ENCODE measurements at regions not wholly inside any gene's neighbourhood (a gene's known extent, or its start where the extent isn't known, plus 50 kb on each side); places are given as distances from the start of the nearest gene placed in this dataset.

GRCh38 chr21:14752345-14752909, 206.3 kb upstream of the SAMSN1 start:
- TF ChIP-seq FOXJ3 (CRISPR knock-in tag; IDR thresholded peaks at IDR 0.05): no peak
- TF ChIP-seq, protein P1, sequence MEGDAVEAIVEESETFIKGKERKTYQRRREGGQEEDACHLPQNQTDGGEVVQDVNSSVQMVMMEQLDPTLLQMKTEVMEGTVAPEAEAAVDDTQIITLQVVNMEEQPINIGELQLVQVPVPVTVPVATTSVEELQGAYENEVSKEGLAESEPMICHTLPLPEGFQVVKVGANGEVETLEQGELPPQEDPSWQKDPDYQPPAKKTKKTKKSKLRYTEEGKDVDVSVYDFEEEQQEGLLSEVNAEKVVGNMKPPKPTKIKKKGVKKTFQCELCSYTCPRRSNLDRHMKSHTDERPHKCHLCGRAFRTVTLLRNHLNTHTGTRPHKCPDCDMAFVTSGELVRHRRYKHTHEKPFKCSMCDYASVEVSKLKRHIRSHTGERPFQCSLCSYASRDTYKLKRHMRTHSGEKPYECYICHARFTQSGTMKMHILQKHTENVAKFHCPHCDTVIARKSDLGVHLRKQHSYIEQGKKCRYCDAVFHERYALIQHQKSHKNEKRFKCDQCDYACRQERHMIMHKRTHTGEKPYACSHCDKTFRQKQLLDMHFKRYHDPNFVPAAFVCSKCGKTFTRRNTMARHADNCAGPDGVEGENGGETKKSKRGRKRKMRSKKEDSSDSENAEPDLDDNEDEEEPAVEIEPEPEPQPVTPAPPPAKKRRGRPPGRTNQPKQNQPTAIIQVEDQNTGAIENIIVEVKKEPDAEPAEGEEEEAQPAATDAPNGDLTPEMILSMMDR (IDR thresholded peaks at IDR 0.05): no peak
- no peak for TF ChIP-seq REST (IDR thresholded peaks at IDR 0.05; ENCODE audit: low read depth, low read length)
- TF ChIP-seq RCOR1 (IDR thresholded peaks at IDR 0.05; ENCODE audit: low read length): no peak
- no peak for TF ChIP-seq EZH2phosphoT487 (IDR thresholded peaks at IDR 0.05; ENCODE audit: borderline replicate concordance, low read depth)
- no peak for TF ChIP-seq JUND (IDR thresholded peaks at IDR 0.05)
- no peak for TF ChIP-seq PBX3 (IDR thresholded peaks at IDR 0.05)
- no peak for TF ChIP-seq SIN3A (IDR thresholded peaks at IDR 0.05; ENCODE audit: borderline replicate concordance, low read depth, low read length)
- no peak for TF ChIP-seq RFX5 (IDR thresholded peaks at IDR 0.05; ENCODE audit: low read length)

Measured in SK-N-SH (cell line).